ENCODE measurements at regions not wholly inside any gene's neighbourhood (a gene's known extent, or its start where the extent isn't known, plus 50 kb on each side); places are given as distances from the start of the nearest gene placed in this dataset.

DNA sequence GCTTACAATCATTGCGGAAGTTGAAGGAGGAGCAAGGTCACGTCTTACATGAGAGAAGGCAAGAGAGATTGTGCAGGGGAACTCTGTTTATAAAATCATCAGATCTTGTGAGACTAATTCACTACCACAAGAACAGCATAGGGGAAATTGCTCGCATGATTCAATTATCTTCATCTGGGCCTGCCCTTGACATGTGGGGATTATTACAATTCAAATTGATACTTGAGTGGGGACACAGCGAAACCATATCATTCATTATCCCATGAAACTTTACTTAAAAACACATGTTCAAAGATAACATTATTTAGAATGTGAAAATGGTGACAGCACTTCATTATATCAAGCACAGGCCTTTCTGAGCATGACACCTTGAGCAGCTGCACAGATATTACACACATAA, 1087.8 kb downstream of the C4orf33 start:
- H3K27me3 ChIP-seq, result no peaks in the 10 kb centered on the region
- no peak overlapping the region for H3K4me3 ChIP-seq (replicated peaks in 1 of 3)
- H3K27ac ChIP-seq, result no peak overlapping the region
- intact Hi-C loops (cut with DNase I), result no loop called here
- DNase-seq, result no peak
- TF ChIP-seq, protein P1, sequence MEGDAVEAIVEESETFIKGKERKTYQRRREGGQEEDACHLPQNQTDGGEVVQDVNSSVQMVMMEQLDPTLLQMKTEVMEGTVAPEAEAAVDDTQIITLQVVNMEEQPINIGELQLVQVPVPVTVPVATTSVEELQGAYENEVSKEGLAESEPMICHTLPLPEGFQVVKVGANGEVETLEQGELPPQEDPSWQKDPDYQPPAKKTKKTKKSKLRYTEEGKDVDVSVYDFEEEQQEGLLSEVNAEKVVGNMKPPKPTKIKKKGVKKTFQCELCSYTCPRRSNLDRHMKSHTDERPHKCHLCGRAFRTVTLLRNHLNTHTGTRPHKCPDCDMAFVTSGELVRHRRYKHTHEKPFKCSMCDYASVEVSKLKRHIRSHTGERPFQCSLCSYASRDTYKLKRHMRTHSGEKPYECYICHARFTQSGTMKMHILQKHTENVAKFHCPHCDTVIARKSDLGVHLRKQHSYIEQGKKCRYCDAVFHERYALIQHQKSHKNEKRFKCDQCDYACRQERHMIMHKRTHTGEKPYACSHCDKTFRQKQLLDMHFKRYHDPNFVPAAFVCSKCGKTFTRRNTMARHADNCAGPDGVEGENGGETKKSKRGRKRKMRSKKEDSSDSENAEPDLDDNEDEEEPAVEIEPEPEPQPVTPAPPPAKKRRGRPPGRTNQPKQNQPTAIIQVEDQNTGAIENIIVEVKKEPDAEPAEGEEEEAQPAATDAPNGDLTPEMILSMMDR (IDR thresholded peaks at IDR 0.05), result no peak
- TF ChIP-seq POLR2A (IDR thresholded peaks at IDR 0.05), result no peak
- H3K4me1 ChIP-seq, result no peaks in the 10 kb centered on the region
- 64 to 76% methylated on average over 4 of the region's 4 CpGs for WGBS, 2 donors
- H3K36me3 ChIP-seq, result no peaks in the 10 kb centered on the region
- H3K9me3 ChIP-seq, result no peaks in the 10 kb centered on the region

DNA sequence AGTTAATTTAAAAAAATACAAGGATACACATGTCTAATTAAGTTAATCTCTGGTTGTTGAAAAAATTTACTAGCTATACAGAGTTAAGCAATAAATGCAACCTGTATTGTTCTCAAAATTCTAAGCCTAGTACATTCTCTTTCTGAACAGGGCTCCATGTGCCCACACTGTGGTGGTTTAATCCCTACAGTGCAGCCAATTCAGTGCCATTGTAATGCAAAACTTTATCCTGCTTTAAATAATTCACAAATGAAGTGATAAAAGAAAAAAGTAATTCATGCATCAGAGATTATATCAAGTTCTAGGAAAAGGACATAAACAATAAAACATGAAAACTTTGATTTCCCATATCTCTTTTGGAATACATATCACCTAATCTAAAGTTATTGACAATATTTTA, 1089.2 kb downstream of the C4orf33 start:
- no peaks in the 10 kb centered on the region for H3K36me3 ChIP-seq
- H3K4me1 ChIP-seq, result no peaks in the 10 kb centered on the region
- DNase-seq, result no peak
- intact Hi-C loops (cut with DNase I), result no loop called here
- H3K27ac ChIP-seq, result no peak overlapping the region
- TF ChIP-seq, protein P1 (IDR thresholded peaks at IDR 0.05), result no peak
- no peak for TF ChIP-seq POLR2A (IDR thresholded peaks at IDR 0.05)
- H3K4me3 ChIP-seq (replicated peaks in 1 of 3), result no peak overlapping the region
- no peaks in the 10 kb centered on the region for H3K27me3 ChIP-seq
- H3K9me3 ChIP-seq, result no peaks in the 10 kb centered on the region

DNA sequence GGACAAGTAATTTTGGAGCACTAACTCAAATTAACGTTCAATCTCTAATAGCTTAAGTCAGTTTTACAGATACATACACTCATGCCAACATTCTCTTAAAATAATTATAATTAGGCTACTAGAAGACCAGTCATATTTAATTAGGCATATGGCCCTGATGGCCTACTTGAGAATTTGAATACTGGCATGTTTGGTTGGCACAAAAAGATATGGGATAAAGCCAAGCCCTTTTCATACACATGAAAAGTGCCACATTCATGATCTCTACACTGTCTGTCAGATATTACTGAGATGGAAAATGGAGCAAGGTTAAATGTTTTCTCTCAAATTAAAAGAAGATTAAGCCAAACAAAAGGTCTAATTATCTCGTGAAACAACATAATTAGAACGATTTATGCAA, 1091.0 kb downstream of the C4orf33 start:
- TF ChIP-seq POLR2A (IDR thresholded peaks at IDR 0.05), result no peak
- TF ChIP-seq, protein P1 (IDR thresholded peaks at IDR 0.05), result no peak
- DNase-seq, result no peak
- H3K36me3 ChIP-seq, result no peaks in the 10 kb centered on the region
- no peaks in the 10 kb centered on the region for H3K27me3 ChIP-seq
- intact Hi-C loops (cut with DNase I), result no loop called here
- H3K4me1 ChIP-seq, result no peaks in the 10 kb centered on the region
- H3K4me3 ChIP-seq (replicated peaks in 1 of 3), result no peak overlapping the region
- no peak overlapping the region for H3K27ac ChIP-seq
- no peaks in the 10 kb centered on the region for H3K9me3 ChIP-seq
- 87 to 88% methylated on average over 3 of the region's 3 CpGs for WGBS, 2 donors

DNA sequence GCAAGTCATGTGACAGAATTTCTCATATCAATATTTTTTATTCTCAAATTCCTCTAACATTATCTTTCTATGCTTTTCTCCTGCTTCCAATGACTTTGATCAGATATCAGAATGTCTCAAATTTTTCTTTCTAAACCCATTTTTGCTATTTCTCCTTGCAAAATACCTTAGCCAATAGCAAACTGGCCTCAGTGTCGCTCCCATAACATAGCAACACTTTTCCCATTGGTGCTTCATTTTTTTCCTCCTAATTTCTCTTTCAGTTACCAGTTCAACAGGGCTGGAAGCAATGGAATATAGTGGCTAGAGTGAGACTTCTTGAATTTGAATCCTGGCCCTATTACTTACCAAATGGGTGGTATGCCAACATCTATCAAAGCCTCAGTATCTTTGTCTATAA, 1091.6 kb downstream of the C4orf33 start:
- TF ChIP-seq, protein P1 (IDR thresholded peaks at IDR 0.05), result no peak
- no peak for TF ChIP-seq POLR2A (IDR thresholded peaks at IDR 0.05)
- H3K4me3 ChIP-seq (replicated peaks in 1 of 3), result no peak overlapping the region
- H3K27ac ChIP-seq, result no peak overlapping the region
- DNase-seq, result no peak
- intact Hi-C loops (cut with DNase I), result no loop called here
- 91 to 92% methylated on average over 1 of the region's 1 CpG for WGBS, 2 donors
- H3K27me3 ChIP-seq, result no peaks in the 10 kb centered on the region
- H3K4me1 ChIP-seq, result no peaks in the 10 kb centered on the region
- H3K9me3 ChIP-seq, result no peaks in the 10 kb centered on the region
- no peaks in the 10 kb centered on the region for H3K36me3 ChIP-seq

DNA sequence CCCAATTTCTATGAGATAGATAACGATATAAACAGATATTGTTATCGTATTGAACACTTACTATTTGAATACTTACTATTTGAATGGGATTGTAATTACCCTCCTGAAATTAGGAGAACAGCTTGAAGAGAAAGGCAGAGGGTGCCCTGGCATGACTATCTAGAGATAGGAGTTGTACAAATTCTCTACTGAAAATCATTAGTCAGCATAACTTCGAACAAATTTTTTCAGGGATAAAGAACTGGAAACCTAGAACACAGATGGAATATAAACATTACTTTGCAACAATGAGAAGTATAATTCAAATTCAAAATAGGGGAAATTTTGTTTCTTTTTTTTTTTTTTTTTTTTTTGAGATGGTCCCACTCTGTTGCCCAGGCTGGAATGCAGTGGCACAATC, 1096.8 kb downstream of the C4orf33 start:
- no peaks in the 10 kb centered on the region for H3K4me1 ChIP-seq
- no peaks in the 10 kb centered on the region for H3K27me3 ChIP-seq
- H3K27ac ChIP-seq, result no peak overlapping the region
- no peaks in the 10 kb centered on the region for H3K36me3 ChIP-seq
- no peak overlapping the region for H3K4me3 ChIP-seq (replicated peaks in 1 of 3)
- no peak for DNase-seq
- no peak for TF ChIP-seq POLR2A (IDR thresholded peaks at IDR 0.05)
- TF ChIP-seq, protein P1 (IDR thresholded peaks at IDR 0.05), result no peak
- WGBS, 2 donors, result 96 to 99% methylated on average over 3 of the region's 3 CpGs
- H3K9me3 ChIP-seq, result no peaks in the 10 kb centered on the region
- intact Hi-C loops (cut with DNase I), result no loop called here
